Hippocampal formation (tissue), 2 donors: ENCODE measurements at regions not wholly inside any gene's neighbourhood (a gene's known extent, or its start where the extent isn't known, plus 50 kb on each side); places are given as distances from the start of the nearest gene placed in this dataset.
"Not testable (repeated sequence)": the region's sequence is repeated elsewhere in the genome, so short reads cannot be mapped to it uniquely, and the experiment has no call there.

Experiments
- DNase-seq, 2 donors: peaks; one replicate each; lab custom pipeline; 2025; lab: John Stamatoyannopoulos, UW

DNA sequence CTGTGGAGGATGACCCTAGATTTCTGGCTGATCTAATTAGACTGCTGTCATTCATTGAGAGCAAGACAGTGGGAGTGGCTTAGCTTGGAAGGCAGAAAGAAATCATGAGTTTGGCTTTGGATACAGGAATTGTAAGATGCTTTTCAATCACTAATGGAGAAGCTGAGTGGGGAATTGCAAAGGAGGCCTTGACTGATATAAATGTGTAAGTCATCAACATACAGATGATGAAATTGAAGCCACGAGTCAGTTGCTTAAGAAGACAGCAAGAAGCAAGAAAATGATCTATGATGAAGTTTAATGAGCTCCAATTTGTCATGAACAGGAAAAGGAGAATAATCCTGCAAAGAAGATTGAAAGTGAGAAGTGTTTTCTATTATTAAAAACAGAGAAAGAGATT, 136.7 kb upstream of the C1QTNF7 start:
- no peak for DNase-seq

DNA sequence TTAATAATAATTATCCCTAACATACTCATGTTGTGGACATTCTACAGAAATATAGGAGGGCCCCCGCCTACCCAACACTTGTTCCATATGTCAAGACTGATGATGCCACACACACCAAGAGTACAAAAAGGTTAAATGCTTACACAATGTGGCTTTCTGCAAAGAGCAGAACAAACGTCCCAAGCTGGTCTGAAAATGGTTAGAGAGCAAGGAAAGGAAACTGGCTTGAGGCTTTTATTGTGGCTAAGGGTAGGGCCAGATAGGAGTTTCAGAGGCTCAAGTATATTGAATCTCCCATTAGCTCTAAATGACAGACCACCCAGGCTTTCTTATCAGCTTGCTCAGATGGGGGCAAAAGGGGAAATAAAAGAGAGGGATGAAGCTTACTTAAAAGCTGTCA, 134.1 kb upstream of the C1QTNF7 start:
- no peak for DNase-seq

DNA sequence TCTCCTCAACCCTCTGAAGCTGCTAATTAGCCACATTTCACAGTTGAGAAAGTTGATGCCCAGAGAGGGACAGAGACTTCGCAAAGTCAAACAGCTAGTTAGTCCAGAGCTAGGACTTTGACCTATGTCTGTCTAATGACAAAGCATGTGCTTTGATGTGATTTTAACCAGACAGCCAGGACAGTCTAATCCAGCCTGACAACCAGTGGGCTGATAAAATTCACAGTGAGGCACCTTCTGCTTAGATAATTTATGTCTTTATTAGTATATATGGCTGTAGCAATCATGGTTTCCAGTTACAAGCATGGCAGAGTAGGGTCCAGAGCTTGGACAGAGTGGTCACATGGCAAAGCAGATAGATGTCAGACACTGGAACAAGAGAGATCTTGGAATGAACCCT, 133.6 kb upstream of the C1QTNF7 start:
- DNase-seq: no peak

DNA sequence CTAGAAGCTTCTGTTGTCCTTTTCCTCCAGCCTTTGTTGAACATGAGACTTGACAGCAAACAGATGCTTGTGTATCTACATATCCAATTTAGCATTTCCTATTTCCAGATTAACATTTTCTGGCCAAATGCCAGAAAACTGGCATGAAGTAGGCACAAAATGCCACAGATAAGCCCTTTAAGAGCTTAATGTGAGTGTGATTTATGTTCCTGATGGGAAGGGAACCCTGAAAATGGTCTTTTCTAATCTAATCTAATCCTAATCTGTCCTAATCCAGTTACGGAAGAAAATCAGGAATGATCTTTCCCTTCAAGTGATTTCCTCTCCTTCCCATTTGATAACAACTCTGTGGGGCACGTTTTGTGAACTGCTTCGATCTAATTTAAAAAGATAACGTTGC, 133.0 kb upstream of the C1QTNF7 start:
- no peak for DNase-seq

DNA sequence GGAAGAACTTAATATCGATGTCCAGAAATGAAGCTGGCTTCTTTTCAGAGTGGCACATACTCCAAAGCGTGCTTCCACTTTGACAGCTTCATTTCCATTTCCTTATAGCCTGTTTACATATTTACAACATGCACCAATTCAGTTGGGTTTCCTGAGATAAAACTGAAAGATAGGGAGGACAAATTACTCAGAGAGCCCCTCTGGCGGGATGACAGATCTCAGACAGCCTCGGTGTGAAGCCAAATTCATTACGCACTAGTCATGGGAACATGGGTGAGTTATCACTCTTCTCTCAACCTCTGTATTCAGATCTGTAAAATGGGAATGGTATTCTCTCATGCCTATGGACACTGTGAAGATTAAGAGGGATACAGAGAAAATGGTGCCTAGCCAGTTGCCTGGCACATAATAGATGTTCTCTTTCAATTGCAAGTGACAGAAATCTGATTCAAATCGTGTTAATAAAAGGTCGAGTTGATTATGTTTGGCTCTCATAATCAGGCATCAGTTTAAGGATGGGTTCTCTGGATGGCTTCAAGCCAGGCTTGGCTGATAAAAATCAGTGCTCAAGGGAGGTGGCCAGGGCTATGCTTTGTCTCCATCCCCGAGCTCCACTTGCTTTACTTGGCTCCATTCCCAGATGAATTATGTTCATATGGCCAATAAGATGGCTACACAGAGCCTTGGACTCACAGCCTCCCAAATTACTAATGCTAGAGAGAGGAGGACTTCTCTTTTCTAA, 132.2 kb upstream of the C1QTNF7 start:
- no peak for DNase-seq

DNA sequence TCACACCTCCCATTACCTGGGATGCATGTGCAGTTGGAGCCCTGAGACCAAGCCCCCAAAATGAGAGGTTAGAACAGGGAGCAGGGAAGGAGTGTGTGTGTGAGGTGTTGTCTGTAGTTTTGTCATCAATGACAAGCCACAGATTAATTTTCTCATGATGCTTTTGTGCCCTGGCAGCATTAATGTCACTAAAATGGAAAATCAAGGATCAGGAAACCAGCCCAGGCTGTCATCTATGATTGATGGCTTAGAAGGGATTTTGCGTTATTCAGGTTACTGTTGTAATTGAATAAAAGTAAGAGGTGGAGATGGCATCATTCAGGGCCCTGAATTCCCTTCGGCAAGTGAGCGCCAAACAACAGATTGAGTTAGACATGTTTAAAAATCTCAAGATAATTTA, 130.5 kb upstream of the C1QTNF7 start:
- DNase-seq: no peak

DNA sequence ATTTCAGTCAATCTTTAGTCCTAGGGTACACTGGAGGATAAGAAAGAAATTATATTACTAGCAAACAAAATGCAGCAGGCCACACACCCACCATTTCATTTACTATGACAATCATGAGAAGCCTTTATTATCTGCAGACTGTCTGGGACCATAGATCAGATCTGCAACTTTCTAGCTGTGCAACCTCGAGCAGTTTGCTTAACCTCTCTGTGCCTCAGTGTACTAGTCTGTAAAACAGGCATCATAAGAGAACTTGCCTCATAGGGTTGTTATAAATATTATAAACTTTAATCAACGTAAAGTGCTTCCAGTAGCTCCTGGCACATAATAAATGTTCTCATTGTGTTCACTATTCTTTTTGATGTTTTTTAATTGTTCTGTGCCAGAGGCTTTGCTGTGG, 128.2 kb upstream of the C1QTNF7 start:
- no peak for DNase-seq

DNA sequence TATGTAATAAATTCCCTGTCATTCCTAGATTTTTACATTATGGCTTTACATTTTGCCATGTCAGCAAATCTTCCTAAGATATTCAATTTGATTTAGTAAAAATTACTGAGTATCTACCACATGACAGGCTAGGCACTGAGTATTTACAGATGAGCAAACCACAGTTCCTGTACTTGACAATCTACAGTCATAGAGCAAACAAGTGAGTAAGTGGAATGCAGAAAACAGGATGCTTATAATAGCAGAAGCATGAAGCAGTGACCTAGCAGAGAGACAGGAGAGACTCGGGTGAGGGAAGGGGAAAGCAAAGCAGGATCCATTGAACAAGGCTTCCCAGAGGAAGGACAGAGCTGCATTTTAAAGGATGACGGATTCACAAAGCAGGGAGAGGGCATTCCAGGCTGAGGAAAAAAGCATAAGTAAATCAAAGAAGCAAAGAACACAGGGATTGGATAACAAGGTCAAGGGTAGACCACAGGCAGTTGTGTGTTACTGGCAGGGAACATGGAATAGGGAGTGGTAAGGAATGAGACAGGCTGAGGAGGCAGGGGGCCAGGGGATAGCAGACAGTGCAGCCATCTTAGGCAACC, 124.7 kb upstream of the C1QTNF7 start:
- DNase-seq: no peak

DNA sequence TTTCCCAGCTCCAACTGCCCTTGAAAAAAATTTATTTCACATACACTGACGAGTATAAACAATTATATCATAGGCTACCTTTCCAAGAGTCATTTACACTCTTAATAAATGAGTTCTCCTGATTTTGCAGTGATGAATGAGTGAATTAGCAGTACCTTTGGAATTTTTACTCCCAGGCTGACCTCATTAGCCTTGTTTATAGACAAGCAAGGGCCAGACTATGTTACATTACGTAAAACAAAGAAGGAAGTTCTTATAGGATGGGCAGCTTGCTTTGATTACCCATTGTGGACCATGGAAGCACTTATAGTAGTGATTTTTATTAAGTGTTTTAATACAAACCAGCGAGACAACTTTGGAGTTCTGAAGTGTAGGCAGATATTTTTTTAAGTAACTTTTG, 112.9 kb upstream of the C1QTNF7 start:
- no peak for DNase-seq

DNA sequence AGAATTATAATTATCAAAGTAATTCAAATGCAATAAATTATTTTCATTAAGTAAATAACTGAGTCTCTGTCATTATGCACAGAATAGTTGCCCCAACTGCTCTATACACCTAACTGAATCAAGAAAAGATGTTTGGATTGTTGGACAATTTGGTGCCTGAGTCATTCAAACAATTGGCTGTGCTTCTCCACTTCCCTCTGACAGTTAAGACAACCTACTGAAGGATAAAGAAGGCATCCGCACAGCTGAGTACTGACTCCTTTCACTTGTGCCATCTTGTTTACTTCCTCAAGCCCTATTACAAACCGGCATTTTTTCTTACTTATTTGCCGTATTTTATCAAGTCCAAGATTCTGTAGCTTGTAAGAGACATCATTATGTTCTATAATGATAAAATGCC, 110.6 kb upstream of the C1QTNF7 start:
- no peak for DNase-seq

DNA sequence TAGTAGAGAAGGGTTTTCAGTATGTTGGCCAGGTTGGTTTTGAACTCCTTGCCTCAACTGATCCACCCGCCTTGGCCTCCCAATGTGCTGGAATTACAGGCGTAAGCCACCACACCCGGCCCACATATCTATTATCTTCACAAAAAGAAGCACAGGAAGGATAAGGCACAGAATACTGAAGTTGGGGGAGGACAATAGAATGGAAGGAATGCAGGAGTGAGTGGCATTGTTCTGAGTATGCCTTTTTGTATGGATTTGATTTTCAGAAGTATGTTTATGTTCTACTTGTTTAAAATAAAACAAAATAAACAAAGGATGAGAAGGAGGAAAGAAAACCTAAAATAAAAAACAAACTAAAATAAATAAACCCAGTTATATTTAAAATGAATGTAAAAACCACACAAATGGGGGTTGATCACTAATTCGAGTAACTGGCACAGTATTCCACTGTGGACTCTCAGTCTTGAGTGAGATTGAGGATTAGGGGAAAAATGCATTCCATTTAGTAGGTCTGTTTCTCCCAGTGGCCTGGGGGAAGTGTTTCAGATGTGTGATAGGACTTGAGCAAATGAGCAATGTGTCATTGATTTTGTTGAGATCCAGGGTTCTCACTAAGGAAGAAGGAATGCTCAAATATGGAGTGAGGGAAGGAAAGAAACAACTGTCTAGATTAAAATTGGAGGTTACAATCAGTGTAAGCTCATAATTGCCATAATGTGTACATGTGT, 109.0 kb upstream of the C1QTNF7 start:
- DNase-seq: no peak

DNA sequence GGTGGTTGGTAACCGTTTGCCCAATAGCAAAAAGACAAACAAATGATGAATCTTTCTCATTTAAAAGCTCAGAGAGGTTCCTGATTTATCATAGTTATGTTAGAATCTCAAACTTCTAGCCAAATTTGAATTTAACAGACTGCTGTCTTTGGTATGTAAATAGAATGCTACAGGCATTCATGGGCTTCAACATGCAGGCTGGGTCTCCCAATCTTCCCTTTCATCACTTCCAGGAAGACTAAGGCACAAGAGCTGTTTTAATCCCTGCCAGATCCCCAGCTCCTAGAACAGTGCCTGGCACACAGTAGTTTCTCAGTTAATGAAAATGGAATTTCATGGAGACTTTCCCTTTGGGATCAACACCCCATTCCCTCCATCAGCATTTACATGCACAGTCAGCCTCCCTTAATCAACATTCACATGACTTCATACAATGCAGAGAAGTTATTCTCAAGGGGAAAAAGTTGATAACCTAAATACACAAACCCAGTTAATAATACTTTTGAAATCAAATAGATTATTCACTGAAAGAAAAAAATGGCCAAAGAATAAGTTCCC, 107.6 kb upstream of the C1QTNF7 start:
- DNase-seq: no peak

DNA sequence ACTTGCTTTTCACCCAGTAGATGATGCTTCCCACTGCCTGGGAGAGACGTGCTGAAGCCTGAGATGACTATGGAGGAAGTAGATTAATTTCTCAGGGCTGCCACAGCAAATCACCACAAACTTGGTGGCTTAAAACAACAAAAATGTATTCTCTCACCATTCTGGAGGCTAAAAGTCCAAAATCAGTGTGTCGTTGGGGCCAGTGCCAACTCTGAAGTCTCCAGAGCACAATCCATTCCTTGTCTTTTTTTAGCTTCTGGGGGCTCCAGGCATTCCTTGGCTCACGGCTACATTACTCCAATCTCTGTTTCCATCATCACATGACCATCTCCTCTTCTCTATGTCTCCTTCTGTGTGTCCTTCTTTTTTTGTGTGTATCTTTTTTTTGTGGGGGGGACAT, 105.8 kb upstream of the C1QTNF7 start:
- no peak for DNase-seq

DNA sequence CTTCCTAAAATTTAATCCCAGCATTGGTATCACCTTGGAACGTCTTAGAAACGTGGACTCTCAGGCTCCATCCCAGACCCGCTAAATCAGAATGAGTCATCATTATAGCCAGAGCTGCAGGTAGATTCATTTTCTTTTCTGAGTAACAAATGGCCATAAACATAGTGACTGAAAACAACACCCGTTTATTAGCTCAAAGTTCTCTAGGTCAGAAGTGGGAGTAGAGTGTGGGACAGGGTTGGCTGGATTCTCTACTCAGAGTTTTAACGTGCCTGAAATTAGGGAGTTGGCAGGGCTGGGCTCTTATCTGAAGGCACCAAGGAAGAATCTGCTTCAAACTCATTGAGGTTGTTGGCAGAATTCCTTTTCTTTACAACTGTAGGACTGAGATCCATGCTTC, 101.8 kb upstream of the C1QTNF7 start:
- DNase-seq: no peak

DNA sequence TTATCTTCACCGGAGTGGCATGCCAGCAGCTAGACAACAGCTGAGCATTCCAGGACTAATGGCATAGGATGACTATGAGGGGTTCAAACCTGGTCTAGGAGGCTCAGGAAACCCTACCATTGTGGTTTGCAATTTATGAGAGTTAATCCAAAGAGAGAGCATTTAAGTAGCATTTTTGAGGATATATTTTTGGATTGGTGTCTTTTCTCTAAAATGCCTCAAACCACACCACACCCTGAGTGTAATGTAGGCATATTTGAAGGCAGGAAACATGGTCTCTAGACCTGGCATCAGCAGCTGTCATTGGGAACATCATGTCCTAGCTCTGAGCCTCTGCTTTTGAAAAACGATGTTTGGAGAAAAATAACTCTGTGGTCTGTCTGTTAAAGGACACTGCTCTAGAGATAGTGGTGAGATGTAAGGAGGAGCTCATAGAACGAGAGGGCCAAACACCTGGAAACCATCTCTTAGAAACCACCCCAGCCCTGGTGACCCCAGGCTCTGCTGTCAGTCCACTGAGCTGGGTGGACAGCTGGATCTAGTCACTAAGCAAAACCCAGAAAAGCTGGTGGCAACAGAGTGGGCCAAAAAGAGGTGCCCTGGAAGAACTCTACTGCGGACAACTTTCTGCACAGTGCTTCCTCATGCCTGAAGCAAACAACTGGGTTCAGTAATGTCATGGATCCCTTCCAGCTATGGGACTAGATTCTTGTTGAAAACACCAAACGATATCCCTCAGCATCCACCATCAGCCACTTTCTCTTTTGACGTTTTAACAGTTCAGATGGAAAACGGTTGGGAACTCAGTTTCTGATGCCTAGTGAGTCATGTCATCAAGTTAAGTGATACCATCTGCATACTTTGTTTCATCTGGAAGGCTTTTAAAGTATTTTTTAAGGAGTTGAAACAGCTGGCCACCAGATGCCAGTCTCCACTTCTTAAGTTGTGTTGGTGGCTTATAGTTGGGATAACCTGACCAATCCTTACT, 100.2 kb upstream of the C1QTNF7 start:
- no peak for DNase-seq

DNA sequence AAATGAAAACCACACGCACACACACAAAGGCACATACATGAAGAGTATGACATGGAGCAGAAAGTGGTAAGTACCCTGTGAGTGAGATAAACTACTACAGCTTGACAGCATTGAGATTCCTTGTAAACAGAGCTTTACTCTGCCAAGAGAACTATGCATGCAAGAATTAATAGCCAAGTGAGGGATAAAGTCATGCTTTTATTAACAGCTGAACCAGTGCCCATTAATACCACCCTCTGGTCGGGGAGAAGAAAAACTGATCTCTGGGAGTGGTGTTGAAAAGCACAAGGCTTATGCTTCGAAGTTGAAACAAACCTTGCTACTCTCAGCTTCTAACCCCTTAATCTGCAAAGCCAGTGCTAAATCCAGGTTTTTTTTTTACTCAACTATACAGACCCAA, 95.9 kb upstream of the C1QTNF7 start:
- no peak for DNase-seq

DNA sequence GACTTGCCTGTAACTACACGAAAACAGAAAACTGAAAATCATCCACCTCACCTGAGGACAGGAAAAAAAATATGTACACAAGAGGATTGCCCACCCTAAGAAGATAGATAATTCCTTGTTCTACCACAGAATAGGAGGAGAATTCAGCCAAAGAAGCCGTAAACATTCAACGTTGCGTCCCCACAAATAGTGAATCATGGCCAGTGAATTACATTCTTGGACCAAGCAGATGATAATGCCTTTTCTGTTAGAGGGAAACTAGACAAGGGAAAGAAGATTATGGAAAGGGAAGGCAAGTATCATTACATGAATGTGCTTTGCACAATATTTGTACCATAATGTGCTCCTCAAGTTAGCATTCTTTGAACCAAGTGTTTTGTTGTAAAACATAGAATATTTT, 95.5 kb upstream of the C1QTNF7 start:
- DNase-seq: no peak

DNA sequence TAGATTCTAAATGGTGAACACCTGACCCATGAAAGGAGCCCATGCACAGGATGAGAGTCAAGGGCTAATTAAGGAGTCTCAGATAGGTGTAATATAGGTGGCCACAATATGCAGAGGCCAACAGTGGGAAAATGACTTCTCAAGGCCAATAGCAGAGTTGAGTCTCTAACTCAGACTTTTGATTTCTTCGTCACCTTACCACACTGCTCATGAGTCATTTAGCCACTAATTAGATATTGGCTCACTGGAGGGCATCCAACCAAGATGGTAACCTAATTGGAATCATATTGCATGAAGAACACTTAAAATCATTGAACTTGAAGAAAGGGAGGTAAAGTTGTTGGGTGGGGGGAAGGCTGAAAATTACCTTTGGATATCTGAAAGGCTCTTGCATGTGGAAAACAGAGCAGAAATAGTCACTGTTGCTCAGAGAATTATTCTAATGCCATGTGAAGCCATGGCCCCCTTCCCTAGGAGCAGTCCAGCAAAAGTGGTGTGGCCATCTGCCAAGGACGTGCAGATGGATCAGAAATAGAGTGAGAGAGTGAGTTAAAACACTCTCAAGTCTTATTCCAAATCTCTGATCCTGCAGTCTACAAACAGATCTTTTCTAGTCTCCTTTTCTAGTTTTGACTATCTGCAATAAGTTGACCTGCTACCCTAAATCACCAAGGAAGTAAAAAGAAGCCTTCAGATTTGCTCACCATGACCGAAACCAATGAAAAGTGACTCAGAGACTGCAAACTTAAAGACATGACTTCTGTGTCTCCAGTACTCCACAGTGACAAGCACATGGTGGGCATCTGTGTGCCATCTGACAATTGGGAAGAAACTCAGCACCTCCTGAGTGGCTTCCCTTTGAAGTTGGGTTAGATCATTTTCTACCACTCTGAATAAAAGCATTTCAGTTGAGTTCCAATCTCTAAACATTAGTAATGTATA, 93.9 kb upstream of the C1QTNF7 start:
- no peak for DNase-seq

DNA sequence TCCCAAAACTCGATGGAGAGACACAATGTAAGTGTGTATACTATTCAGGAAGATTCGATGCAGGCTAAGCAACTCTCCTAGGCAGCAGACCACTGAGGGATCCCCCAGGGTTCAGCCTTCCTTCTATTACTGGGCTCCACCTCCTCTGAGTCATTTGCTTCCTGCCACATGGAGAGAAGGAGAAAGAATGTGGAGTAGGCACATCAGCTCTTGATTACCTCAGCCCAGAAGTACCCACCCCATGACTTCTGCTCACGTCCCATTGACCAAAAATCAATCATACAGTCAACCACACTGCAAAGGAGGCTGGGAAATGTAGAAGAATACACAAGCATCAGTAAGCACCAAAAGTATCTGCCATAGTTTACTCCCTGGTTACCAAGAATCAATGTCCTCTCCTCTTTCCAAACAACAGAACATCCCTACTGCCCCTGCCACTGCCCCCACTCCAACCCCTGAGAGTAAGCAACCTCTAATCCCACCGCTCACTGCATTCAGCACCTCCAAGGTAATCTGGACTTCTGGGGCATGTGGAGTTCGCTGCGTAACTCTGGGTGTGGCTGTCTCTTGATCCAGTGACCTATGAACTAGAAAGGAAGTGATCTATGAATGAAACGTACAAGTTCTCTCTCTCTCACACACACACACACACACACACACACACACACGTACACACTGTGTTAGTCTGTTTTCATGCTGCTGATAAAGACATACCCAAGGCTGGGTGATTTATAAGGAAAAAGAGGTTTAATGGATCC, 91.2 kb upstream of the C1QTNF7 start:
- no peak for DNase-seq

DNA sequence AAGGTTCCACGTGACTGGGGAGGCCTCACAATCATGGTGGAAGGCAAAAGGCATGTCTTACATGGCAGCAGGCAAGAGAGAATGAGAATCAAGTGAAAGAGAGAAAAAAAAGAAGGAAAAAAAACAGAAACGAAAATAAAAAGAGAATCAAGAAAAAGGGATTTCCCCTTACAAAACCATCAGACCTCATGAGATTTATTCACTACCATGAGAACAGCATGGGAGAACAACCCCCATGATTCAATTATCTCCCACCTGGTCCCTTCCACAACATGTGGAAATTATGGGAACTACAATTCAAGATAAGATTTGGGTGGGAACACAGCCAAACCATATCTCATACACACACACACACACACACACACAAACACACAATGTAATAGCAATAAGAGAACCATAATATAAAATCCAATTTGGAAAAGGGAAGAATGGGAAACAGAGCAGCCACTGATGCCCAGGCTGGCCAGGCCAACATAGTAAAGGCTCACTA, 90.6 kb upstream of the C1QTNF7 start:
- not testable (repeated sequence) for DNase-seq
